ENCODE measurements at regions not wholly inside any gene's neighbourhood (a gene's known extent, or its start where the extent isn't known, plus 50 kb on each side); places are given as distances from the start of the nearest gene placed in this dataset.

- TF ChIP-seq, protein P1, sequence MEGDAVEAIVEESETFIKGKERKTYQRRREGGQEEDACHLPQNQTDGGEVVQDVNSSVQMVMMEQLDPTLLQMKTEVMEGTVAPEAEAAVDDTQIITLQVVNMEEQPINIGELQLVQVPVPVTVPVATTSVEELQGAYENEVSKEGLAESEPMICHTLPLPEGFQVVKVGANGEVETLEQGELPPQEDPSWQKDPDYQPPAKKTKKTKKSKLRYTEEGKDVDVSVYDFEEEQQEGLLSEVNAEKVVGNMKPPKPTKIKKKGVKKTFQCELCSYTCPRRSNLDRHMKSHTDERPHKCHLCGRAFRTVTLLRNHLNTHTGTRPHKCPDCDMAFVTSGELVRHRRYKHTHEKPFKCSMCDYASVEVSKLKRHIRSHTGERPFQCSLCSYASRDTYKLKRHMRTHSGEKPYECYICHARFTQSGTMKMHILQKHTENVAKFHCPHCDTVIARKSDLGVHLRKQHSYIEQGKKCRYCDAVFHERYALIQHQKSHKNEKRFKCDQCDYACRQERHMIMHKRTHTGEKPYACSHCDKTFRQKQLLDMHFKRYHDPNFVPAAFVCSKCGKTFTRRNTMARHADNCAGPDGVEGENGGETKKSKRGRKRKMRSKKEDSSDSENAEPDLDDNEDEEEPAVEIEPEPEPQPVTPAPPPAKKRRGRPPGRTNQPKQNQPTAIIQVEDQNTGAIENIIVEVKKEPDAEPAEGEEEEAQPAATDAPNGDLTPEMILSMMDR (IDR thresholded peaks at IDR 0.05) = no peak
- TF ChIP-seq POLR2A (IDR thresholded peaks at IDR 0.05) = no peak
Observed at GRCh38 chr11:11182261-11182660, 170.8 kb downstream of the CSNK2A3 start.
